Cardiac fibroblast (primary cell): ENCODE measurements at regions not wholly inside any gene's neighbourhood (a gene's known extent, or its start where the extent isn't known, plus 50 kb on each side); places are given as distances from the start of the nearest gene placed in this dataset.
A peak's percentile ranks its signal among the peaks of the same experiment; 100 is the strongest.

Source experiments
- DNase-seq, 2 donors: peaks; one replicate each; pipeline versions ENCODE4 v3.0.0 to v3.0.0-alpha.2; 2010; ENCODE audit warnings: low read depth in 2 of 2
- H3K4me3 ChIP-seq, 2 donors: replicated peaks in 1 of 2; 1 replicate in 1 of 2; 2 replicates in 1 of 2; pipeline ENCODE4 v1.5.1; 2011; ENCODE audit warnings: low read depth in 2 of 2, low read length in 2 of 2, mild to moderate bottlenecking in 2 of 2, moderate library complexity in 1 of 2
- TF ChIP-seq, protein P1 (sequence below): IDR thresholded peaks from one replicate; pipeline ENCODE4 v1.5.1; 2011; ENCODE audit warnings: low read depth, mild to moderate bottlenecking, low read length, inconsistent platforms

DNA sequence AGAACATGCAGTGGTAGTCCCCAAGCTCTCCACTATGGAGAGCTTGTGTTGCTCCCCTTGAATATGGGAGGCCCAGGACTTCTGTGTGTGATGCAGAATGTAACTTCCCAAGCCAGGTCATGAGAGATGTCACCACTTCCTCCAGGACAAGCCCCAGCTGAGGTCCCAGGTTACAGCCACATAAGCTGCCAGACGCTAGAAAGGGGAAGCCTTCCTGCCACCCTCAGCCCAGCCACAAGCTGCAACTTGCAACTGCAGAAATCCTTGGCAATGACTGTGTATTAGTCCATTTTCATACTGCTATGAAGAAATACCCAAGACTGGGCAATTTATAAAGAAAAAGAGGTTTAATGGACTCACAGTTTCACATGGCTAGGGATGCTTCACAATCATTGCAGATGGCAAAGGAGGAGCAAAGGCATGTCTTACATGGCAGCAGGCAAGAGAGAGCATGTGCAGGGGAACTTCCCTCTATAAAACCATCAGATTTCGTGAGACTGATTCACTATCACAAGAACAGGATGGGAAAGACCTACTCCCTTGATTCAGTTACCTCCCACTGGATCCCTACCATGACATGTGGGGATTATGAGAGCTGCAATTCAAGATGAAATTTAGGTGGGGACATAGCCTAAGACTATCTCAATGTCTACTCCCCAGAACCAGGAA, 91.5 kb upstream of the DHX15 start:
- DNase-seq: no peak
- TF ChIP-seq, protein P1, sequence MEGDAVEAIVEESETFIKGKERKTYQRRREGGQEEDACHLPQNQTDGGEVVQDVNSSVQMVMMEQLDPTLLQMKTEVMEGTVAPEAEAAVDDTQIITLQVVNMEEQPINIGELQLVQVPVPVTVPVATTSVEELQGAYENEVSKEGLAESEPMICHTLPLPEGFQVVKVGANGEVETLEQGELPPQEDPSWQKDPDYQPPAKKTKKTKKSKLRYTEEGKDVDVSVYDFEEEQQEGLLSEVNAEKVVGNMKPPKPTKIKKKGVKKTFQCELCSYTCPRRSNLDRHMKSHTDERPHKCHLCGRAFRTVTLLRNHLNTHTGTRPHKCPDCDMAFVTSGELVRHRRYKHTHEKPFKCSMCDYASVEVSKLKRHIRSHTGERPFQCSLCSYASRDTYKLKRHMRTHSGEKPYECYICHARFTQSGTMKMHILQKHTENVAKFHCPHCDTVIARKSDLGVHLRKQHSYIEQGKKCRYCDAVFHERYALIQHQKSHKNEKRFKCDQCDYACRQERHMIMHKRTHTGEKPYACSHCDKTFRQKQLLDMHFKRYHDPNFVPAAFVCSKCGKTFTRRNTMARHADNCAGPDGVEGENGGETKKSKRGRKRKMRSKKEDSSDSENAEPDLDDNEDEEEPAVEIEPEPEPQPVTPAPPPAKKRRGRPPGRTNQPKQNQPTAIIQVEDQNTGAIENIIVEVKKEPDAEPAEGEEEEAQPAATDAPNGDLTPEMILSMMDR: no peak

DNA sequence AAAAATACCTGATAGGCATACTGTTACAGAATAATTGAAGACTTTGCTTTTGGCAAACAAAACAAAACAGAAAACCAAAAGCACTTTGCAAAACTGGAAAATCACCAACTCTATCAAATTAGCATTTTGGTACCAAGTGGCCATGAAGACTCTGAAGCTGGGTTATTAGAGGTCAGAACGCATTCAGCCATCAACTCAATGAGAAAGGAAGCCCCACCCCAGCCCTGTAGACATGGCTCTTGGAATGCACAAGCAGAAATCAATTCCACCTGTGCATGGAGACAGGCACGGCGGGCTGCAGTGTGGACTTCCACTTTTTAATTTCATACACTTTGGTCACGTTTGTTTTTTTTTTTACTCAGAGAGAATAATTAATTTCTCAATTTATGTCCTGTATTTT, 93.6 kb upstream of the DHX15 start:
- TF ChIP-seq, protein P1: no peak
- no peak for DNase-seq
- no peak overlapping the region for H3K4me3 ChIP-seq

More for the DNA sequence above, 91.5 kb upstream of the DHX15 start:
- no peak overlapping the region for H3K4me3 ChIP-seq

DNA sequence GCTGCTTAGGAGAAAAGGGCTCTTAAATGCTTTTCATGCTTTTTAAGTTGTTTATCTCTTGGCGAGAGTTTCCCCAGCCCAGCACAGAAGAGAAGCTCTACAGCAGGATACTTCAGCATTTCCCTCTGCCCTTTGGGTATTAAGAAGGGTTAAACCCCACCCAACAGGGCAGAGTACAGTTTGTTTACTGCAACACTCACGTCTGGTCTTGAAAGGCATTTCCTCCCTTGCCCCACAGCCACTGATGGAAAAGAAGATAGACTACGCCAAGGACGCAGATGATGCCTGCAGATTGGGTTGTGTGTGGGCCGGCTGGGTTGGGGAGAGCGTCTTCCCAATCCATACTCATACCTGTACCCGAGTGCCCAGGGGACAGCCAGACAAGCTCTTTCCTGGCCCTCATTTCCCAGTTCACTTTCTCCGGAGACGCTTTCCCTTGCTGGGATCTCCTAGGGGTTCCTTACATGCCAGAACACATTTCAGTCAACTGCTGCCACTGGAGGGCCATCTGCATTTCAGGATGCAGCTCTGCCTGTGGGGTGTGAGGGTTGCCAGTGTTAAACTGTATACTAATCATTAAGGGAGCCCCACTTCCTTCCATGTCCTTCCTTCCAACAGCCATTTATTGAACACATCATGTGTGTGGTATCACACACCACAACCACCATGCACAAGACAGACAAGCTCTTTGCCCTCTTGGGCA, 96.5 kb upstream of the DHX15 start:
- DNase-seq: no peak
- no peak overlapping the region for H3K4me3 ChIP-seq
- TF ChIP-seq, protein P1: no peak

DNA sequence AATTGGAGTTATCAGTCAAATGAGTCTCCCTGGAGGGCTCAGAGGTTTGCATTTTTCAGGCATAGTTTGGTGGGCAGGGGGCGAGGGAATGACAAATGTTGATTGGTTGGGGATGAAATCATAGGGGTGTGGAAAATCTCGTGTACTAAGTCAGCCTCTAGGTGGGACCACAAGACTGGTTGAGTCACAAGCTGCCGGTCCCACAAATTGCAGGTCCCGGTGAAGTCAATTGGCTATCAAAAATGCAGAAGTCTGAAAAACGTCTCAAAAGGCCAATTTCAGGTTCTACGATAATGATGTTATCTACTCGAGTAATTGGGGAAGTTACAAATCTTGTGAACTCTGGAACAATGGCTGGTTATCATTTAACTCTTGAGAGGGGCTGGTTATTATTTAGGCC, 98.8 kb upstream of the DHX15 start:
- no peak for DNase-seq
- no peak overlapping the region for H3K4me3 ChIP-seq
- TF ChIP-seq, protein P1: no peak

DNA sequence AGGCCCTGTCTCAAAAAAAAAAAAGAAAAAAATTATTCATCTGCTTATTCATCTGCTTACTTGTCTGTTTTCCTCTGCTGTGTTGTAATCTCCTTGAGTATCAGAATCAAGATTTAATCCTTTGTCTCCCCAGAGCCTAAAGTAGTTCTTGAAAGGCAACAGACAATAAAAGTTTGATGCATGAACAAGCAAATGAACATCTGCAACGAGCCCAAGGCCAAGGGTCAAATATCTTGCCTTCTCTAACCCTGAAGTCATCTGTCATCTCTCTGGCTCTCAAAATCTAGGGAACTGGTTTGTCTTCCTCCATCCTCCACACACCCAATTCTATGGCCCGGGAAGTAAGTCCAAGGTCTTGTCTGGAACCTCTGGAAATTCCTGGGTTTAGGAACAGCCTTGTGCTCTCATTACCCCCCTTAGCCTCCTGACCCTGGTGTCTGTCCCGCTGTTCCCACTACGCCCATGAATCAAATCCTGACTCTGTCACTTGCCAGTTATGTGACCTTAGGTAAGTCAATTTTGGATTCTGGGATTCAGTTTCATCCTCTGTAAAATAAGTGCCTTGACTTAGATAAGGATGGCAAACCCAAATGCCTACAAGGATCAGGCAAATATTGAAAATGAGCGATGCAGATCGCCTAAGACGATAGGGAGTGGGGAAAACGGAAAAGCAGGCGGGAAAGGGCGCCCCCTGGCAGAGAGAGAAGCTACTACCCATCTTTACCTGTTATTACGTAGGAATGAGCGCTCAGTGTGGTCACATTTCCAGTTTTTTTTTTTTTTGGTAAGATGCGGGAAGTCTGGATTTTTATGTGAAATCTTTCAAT, 102.7 kb upstream of the DHX15 start:
- TF ChIP-seq, protein P1: peak; percentile 42
- DNase-seq: peak in 1 of 2 donors; percentile 17
- H3K4me3 ChIP-seq: no peak overlapping the region

DNA sequence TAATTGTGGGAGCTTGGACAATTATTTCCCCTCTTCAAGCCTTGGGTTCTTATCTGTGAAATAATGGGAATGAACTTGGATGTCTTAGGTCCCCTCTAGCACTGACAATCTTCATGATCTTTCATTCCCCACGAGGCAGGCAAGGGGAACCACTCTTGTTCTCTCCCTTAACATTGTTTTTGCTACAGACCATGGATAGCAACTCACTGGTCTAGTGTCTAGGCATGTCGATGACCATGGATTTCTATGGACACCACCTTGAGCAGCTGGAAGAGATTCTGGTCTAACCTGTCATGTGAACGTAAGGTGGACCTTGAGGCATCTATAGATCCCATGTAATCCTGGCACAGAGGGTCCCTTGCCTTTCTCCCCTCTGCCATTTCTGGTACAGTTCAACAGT, 104.1 kb upstream of the DHX15 start:
- TF ChIP-seq, protein P1: no peak
- no peak for DNase-seq
- no peak overlapping the region for H3K4me3 ChIP-seq
